BJ (cell line): ENCODE measurements at regions not wholly inside any gene's neighbourhood (a gene's known extent, or its start where the extent isn't known, plus 50 kb on each side); places are given as distances from the start of the nearest gene placed in this dataset.

Experiments
- CTCF ChIA-PET: fragments of 350-600 bp; formaldehyde crosslinking; extraction: SDS; loops from one replicate; lab custom pipeline; 2021; ENCODE audit warnings: antibody characterized with exemption, inconsistent platforms; lab: Yijun Ruan, JAX
- POLR2A ChIA-PET: fragments of 300-600 bp; sonication (Branson Sonifier 250); formaldehyde crosslinking; extraction: SDS; loops from one replicate; lab custom pipeline; 2021; ENCODE audit warnings: antibody characterized with exemption; lab: Charles Lee
- DNase-seq: peaks from one replicate; pipeline ENCODE4 v3.0.0-alpha.2; 2011; ENCODE audit warnings: low read depth
- H3K27me3 ChIP-seq: 2 replicates; pipeline ENCODE4 v1.6.0; 2011; ENCODE audit warnings: low read length; ENCODE audit not compliant: control insufficient read depth, insufficient read depth
- H3K36me3 ChIP-seq: 2 replicates; pipeline ENCODE4 v1.5.1; 2011; ENCODE audit warnings: low read length; ENCODE audit not compliant: control insufficient read depth, insufficient read depth
- H3K4me3 ChIP-seq: 2 replicates; pipeline ENCODE4 v1.5.1; 2011; ENCODE audit warnings: low read depth, mild to moderate bottlenecking, control low read depth, low read length
- TF ChIP-seq, protein P1 (sequence below): IDR thresholded peaks from 2 replicates; pipeline ENCODE4 v1.5.1; 2011; ENCODE audit warnings: low read depth, mild to moderate bottlenecking, control low read depth, inconsistent platforms, low read length, moderate library complexity; ENCODE audit not compliant: insufficient read depth

DNA sequence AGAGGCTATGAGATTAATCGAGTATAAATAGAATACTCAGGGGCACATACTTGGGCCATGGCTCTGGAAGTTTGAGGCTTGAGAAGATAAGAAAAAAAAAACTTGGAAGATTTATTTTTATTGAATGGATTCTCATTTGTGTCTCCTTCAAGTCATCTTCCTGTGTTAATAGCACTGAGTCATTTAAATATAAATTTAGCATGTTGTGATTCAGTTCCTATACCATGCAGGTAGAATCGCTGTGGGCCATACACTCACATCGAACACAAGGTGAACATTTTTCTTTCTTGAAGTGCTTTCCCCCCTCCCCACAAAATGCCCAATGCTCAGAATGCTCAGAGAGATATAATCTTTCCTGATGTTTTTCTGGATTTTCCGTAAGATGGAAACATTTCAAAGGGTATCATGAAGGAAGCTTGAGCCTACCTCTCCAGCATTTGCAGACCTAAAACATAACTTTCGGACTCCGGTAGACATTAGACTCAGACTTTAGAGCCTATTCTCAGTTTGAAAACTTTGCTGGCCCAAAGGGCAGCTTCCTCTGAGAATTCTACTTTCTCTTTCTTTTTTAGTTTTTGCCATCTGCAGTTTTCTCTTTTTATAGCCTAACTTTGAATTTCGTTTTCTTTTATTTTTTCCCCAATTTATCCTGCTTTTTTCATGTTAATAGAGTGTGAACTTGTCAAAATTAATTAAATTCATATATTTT is 737.6 kb upstream of the NUDT12 start:
- H3K36me3 ChIP-seq, result no peaks in the 10 kb centered on the region
- TF ChIP-seq, protein P1, sequence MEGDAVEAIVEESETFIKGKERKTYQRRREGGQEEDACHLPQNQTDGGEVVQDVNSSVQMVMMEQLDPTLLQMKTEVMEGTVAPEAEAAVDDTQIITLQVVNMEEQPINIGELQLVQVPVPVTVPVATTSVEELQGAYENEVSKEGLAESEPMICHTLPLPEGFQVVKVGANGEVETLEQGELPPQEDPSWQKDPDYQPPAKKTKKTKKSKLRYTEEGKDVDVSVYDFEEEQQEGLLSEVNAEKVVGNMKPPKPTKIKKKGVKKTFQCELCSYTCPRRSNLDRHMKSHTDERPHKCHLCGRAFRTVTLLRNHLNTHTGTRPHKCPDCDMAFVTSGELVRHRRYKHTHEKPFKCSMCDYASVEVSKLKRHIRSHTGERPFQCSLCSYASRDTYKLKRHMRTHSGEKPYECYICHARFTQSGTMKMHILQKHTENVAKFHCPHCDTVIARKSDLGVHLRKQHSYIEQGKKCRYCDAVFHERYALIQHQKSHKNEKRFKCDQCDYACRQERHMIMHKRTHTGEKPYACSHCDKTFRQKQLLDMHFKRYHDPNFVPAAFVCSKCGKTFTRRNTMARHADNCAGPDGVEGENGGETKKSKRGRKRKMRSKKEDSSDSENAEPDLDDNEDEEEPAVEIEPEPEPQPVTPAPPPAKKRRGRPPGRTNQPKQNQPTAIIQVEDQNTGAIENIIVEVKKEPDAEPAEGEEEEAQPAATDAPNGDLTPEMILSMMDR, result no peak
- H3K4me3 ChIP-seq, result no peak overlapping the region
- CTCF ChIA-PET, result no interaction called here
- H3K27me3 ChIP-seq, result no peaks in the 10 kb centered on the region
- DNase-seq, result no peak
- POLR2A ChIA-PET, result no interaction called here

DNA sequence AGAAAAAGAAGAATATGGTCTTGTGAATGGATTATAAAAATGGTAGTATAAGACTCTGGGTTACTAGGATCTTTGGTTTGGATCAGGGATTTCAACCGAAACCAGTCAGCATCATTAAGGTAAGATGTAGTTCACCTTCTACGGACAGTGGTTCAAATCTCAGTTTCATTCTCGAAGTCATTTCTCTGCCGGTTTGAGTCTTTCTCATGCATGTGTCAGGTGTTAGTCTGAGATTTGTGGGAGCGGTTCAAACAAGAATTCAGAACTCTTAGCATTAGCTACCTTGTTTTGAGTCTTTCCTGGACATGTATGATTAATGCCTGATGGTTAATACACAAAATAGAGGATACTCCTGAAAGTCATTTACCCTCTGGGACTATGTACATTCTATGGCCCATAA is 735.9 kb upstream of the NUDT12 start:
- ChIA-PET POLR2A (no interaction called here), CTCF (no interaction called here)
- TF ChIP-seq, protein P1, result no peak
- Histone ChIP-seq H3K36me3 (no peaks in the 10 kb centered on the region), H3K27me3 (no peaks in the 10 kb centered on the region), H3K4me3 (no peak overlapping the region)
- DNase-seq, result no peak

DNA sequence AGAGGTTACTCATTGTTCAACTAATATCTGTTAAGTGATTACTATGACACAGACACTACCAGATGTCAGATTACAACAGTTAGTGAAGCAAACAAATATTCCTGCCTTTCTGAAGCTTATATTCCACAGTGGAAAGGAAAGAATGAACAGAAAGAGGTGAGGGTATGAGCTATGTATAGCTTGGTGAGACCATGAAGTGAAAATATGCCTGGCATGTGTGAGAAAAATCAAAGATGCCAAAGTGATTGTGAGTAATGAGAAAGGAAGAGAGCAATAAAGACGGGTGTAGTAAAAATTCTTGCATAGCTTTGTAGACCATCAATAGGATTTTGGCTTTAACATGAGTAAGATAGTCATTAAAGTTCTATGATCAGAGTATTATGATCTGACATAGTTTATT is 734.5 kb upstream of the NUDT12 start:
- POLR2A ChIA-PET, result no interaction called here
- TF ChIP-seq, protein P1, result no peak
- peak; percentile 45 for DNase-seq
- Histone ChIP-seq H3K36me3 (no peaks in the 10 kb centered on the region), H3K4me3 (no peak overlapping the region), H3K27me3 (no peaks in the 10 kb centered on the region)
- CTCF ChIA-PET, result no interaction called here

DNA sequence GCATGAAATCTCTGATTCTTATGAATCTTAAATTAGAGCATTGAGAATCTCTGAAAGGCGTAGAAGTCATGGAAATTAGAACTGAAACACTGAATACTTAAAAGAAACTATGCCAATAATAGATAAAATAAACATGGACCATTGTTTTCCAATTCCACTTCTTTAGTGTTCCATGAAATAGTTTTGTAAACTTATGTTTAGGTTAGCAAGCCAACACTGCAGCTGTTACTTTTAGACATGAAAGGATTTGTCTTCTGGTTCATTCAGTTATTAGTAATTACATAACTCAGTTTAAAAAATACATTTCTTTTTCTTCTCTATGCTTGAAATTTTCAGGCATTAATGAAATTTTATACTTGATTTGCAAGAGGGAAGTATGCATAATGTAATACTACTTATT is 733.4 kb upstream of the NUDT12 start:
- ChIA-PET CTCF (no interaction called here), POLR2A (no interaction called here)
- H3K27me3 ChIP-seq, result no peaks in the 10 kb centered on the region
- H3K36me3 ChIP-seq, result no peaks in the 10 kb centered on the region
- H3K4me3 ChIP-seq, result no peak overlapping the region
- no peak for DNase-seq
- TF ChIP-seq, protein P1, result no peak

DNA sequence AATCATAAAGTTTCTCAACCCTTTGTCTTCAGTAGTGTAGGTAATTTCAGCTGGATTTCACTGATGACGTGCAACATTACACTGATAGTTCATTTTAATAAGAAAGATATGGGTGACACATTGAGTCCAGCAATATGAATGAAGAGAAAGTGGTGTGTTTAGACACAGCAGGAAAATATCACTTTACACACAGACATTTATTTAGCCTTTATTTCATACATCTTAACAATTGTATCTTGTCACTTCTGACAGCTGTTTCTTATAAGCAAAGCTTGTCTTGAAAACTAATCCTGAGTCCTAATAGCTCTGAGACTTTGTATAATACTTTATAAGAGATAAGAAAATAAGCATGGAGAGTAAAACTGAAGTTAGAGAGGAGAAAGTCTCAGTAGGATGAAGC is 720.5 kb upstream of the NUDT12 start:
- Histone ChIP-seq H3K36me3 (no peaks in the 10 kb centered on the region), H3K4me3 (no peak overlapping the region), H3K27me3 (no peaks in the 10 kb centered on the region)
- CTCF ChIA-PET, result no interaction called here
- TF ChIP-seq, protein P1, result no peak
- DNase-seq, result no peak
- POLR2A ChIA-PET, result no interaction called here
